GM12891 (cell line): ENCODE measurements at regions not wholly inside any gene's neighbourhood (a gene's known extent, or its start where the extent isn't known, plus 50 kb on each side); places are given as distances from the start of the nearest gene placed in this dataset.

Experiments used
- POLR2A ChIP-seq: IDR thresholded peaks from 2 replicates; pipeline ENCODE4 v1.6.1; 2011; ENCODE audit warnings: low read depth, low read length, control low read depth
- POLR2AphosphoS5 ChIP-seq: IDR thresholded peaks from 2 replicates; pipeline ENCODE4 v1.6.1; 2011; ENCODE audit warnings: low read depth, low read length, control low read depth
- SPI1 ChIP-seq: IDR thresholded peaks from 2 replicates; pipeline ENCODE4 v1.6.1; 2011; ENCODE audit warnings: low read depth, low read length, control low read depth
- TAF1 ChIP-seq: IDR thresholded peaks from 2 replicates; pipeline ENCODE4 v1.6.1; 2011; ENCODE audit warnings: low read depth, low read length, control low read depth

- TF ChIP-seq SPI1 (no peak), POLR2A (no peak), POLR2AphosphoS5 (no peak), TAF1 (no peak)
Measured at GRCh38 chr13:73216381-73216831, 157.6 kb downstream of the KLF5 start.
